Activated CD4-positive, CD25-positive, alpha-beta regulatory T cell (primary cell): ENCODE measurements at regions not wholly inside any gene's neighbourhood (a gene's known extent, or its start where the extent isn't known, plus 50 kb on each side); places are given as distances from the start of the nearest gene placed in this dataset.
"Not testable (repeated sequence)": the region's sequence is repeated elsewhere in the genome, so short reads cannot be mapped to it uniquely, and the experiment has no call there.

Experiments used
- DNase-seq, 4 experiments: peaks; one replicate each; lab custom pipeline; 2025; lab: John Stamatoyannopoulos, UW

DNA sequence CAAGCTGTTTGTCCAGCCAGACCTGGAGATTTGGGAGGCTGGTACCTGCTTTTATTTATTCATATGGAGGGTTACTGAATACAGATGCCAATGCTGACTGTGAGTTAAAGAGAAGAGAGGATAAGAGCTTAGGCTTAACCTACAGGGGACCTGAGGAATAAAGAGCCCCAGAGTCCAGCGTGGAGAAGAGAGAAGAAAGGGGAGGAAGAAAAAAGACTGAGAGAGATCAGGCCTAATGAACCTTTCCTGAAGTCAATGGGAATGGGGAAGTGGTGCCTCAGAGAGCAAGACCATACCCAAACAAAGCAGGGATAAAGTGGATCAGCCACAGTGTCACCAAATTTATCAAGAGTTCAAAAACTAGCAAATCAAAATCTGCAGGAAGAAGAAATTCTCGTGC, 348.6 kb upstream of the KCNH7 start:
- no peak for DNase-seq

DNA sequence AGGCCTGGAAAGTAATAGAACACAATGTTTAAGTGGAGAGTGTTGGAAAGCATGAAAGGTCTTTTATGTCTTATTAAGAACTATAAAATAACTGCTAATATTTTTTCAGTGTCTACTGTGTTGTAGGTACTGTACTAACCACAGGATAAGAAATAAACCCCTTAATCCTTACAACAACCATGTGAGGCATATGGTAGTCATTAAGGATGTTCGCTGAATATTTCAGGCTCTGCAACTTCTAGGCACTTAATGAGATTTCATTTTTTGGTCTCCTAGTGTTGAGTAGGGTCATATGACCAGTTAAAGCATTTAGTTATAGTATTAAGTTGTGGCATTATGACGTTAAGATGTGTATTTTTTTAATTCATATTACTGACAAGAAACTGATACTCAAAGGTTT, 346.6 kb upstream of the KCNH7 start:
- DNase-seq, result no peak

GRCh38 chr2:163182764-163183354, 344.3 kb upstream of the KCNH7 start:
- DNase-seq, result no peak

- DNase-seq, result no peak
Observed at GRCh38 chr2:163177592-163177991, 339.0 kb upstream of the KCNH7 start.

DNA sequence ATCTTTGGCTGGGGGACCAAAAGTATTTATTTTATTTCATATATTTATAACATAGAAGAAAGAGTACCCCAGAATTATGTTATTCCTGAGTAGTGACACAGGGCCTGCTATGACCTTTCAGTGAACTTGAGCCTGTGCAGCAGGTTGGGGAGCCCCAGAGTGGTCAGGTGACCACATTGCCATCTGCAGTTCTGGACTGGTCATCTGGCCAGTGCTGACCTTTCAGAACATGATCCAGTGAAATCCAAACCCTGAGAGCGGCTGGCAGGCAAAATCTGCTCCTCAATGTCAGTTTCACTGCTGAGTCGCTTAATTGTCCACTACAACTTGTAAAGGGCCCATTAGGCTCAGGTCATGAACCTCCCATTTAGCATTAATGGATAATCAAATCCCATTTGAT, 336.7 kb upstream of the KCNH7 start:
- no peak for DNase-seq

DNA sequence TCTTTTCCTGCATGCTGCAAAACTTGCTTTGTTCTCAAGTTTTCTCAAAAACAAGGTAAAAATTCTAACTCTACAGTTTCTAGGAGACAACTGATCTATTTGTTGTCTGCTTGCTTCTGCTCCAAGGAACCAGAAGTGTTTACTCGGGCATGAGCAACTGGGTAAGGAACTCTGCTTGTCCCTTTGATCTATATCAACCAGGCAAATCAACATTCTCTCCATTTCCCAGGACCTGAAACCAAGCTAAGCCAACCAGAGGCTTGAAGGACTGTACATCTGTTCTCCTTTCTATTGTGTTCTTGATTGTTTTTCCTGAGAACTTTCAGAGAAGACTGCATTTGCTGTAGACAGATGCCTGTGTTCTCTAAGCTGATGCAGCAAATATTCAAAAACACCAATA, 335.0 kb upstream of the KCNH7 start:
- no peak for DNase-seq

- no peak for DNase-seq
Observed at GRCh38 chr2:163171786-163172530, 333.4 kb upstream of the KCNH7 start.

DNA sequence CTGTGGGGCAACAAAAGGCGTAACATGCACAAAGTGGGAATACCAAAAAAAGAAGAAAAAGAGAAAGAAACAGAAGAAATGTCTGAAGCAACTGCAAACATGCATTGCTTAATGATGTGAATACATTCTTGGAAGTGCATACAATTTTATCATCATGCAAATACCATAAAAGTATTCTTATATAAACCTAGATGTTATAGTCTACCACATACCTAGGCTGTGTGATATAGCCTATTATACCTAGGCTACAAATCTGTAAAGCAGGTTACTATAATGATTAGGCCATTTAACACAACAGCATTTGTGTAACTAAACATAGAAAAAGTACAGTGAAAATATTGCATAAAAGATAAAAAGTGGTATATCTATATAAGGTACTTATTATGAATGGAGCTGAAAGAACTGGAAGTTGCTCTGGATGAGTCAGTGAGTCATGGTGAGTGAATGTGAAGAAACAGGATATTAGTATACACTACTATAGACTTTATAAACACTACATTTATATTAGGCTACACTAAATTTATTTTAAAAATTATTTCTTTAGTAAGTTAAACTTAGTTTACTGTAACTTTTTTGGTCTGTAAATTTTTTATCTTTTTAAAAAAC, 319.4 kb upstream of the KCNH7 start:
- no peak for DNase-seq

GRCh38 chr2:163157411-163157810, 318.8 kb upstream of the KCNH7 start:
- no peak for DNase-seq

DNA sequence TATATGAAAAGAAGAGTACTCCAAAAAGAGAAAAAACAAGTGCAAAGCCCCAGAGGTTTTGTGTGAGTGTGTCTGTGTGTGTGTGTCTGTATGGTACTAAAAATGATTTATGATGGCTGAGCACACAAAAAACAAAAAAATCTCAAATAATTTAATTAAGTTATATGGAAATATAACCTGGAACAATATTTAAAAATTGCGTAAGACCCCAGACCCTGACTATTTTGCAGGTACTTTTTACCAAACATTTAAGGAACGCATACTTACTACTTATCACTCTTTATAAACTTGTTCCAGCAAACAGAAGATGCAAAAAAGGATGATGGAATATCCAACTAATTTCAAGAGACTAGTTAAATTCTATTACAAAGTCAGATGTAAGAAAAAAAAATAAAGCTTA, 317.4 kb upstream of the KCNH7 start:
- DNase-seq, result no peak

DNA sequence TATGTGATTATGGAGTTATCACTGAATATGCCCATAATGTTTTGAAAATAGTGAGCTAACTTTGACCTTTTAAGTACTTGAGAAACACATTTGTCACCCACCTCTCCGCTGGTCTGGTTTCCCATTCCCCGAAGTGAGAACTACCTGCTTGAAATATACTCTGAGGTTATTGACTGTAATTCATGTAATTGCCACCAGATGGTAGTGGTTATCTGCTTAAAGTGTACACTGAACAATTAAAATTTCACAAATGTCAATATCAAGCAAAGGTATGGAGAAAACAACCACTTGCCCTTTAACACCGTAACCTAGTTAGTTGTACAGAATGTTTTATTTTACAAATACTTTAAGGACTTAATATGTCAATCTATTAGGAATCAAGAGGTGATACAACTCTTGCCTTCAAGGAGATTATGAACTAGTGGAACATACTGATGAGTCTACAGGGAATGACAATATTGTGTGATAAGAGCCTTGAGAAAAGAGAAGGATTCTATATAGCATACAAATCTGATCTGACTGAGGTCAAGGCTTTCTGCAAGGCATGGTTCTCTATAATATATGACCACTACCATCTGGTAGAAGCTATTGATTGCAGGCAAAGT, 316.8 kb upstream of the KCNH7 start:
- no peak for DNase-seq

DNA sequence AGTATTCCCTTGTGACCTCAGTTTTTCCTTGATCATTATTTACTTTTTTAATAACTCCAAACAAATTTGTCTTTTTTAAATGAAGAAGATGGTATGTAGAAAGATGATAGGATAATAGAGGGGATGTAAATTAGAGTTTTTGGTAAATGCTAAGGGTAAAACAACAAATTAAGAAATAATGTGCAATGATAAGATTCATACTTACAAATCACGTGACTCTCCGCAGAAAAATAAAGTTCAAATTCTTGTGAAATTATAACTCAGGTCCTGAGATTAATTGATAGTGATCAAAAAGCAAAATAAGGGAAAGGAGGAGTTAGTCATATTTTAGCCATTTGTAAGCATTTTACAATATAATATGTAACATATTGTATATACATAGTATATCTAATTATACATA, 304.1 kb upstream of the KCNH7 start:
- no peak for DNase-seq

GRCh38 chr2:163138947-163139346, 300.4 kb upstream of the KCNH7 start:
- no peak for DNase-seq

GRCh38 chr2:163135256-163135655, 296.7 kb upstream of the KCNH7 start:
- no peak for DNase-seq

- no peak for DNase-seq
Observed at GRCh38 chr2:163133602-163134001, 295.0 kb upstream of the KCNH7 start.

GRCh38 chr2:163132850-163133249, 294.3 kb upstream of the KCNH7 start:
- no peak for DNase-seq

GRCh38 chr2:163132207-163132606, 293.6 kb upstream of the KCNH7 start:
- not testable (repeated sequence) for DNase-seq

DNA sequence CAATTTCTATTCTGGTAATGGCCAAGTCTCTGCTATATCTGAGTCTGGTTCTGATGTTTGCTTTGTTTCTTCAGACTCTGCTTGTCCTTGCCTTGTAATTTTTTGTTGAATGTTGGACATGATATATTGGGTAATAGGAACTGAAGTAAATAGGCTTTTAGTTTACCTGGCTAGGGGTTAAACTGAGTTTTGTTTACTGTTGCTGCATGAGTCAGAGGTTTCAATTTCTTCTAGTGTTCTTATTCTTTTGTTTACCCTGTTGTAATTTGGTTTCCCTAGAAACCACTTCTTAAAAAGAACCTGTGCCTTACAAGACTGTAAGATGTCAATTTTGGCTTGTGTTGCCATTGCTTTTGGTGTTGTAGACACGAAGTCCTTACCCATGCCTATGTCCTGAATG, 285.0 kb upstream of the KCNH7 start:
- no peak for DNase-seq

- no peak for DNase-seq
Observed at GRCh38 chr2:163122257-163122656, 283.7 kb upstream of the KCNH7 start.

- DNase-seq, result no peak
Observed at GRCh38 chr2:163121483-163121882, 282.9 kb upstream of the KCNH7 start.

DNA sequence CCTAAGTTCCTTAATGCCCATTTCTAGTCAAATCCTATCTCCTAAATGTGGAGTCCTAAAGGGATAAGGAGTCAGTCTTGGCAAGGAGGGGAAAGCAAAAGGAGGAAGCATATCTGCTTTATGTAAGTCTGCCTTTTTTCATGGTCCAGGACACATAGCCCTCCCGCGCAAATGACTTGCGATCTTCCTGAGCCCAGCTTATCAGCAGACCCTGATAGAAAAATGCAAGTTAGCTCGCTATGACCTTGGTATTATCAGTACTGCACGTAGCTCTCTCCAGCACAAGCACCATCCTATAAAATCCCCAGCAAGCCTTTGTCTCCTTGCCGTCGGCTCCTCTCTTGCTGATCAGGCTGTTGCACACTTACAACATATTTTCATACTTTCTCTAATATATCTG, 281.4 kb upstream of the KCNH7 start:
- DNase-seq, result no peak

GRCh38 chr2:163086940-163087339, 248.4 kb upstream of the KCNH7 start:
- no peak for DNase-seq

GRCh38 chr2:163085366-163086024, 246.9 kb upstream of the KCNH7 start:
- DNase-seq, result not testable (repeated sequence)
